Mesenchymal stem cell (in vitro differentiated cells and primary cell): ENCODE measurements at regions not wholly inside any gene's neighbourhood (a gene's known extent, or its start where the extent isn't known, plus 50 kb on each side); places are given as distances from the start of the nearest gene placed in this dataset.

ENCODE experiments used
- DNase-seq: peaks from one replicate; pipeline ENCODE4 v3.0.0-alpha.2; 2013
- H2AFZ ChIP-seq: one replicate; pipeline ENCODE4 v1.6.1; 2013; ENCODE audit warnings: low read depth, mild to moderate bottlenecking, control low read depth, inconsistent platforms, low read length, moderate library complexity
- H2AK5ac ChIP-seq: 2 replicates; pipeline ENCODE4 v1.6.1; 2013; ENCODE audit warnings: low read length, moderate library complexity, mild to moderate bottlenecking, inconsistent platforms; ENCODE audit not compliant: severe bottlenecking
- H2BK120ac ChIP-seq: one replicate; pipeline ENCODE4 v1.6.1; 2013; ENCODE audit warnings: low read depth, mild to moderate bottlenecking, inconsistent platforms, low read length, moderate library complexity
- H2BK12ac ChIP-seq, 2 experiments: one replicate each; pipeline ENCODE4 v1.6.1; 2013; ENCODE audit warnings: inconsistent platforms in 2 of 2, low read length in 2 of 2, mild to moderate bottlenecking in 2 of 2, moderate library complexity in 2 of 2, control low read depth in 1 of 2
- H2BK15ac ChIP-seq: one replicate; pipeline ENCODE4 v1.6.1; 2013; ENCODE audit warnings: mild to moderate bottlenecking, low read depth, inconsistent platforms; ENCODE audit not compliant: poor library complexity, severe bottlenecking
- H2BK5ac ChIP-seq: 2 replicates; pipeline ENCODE4 v1.6.1; 2013; ENCODE audit warnings: low read depth, mild to moderate bottlenecking, low read length, control low read depth, inconsistent platforms; ENCODE audit not compliant: poor library complexity, severe bottlenecking
- H3K14ac ChIP-seq, 2 experiments: one replicate each; pipeline ENCODE4 v1.6.1; 2013; ENCODE audit warnings: inconsistent platforms in 2 of 2, low read length in 2 of 2, control low read depth in 1 of 2, mild to moderate bottlenecking in 1 of 2, moderate library complexity in 1 of 2
- H3K18ac ChIP-seq, 2 experiments: one replicate each; pipeline ENCODE4 v1.6.1; 2013; ENCODE audit warnings: inconsistent platforms in 2 of 2, low read length in 2 of 2, control low read depth in 1 of 2, low read depth in 1 of 2, mild to moderate bottlenecking in 1 of 2
- H3K23ac ChIP-seq, 2 experiments: one replicate each; pipeline ENCODE4 v1.6.1; 2013; ENCODE audit warnings: inconsistent platforms in 2 of 2, low read length in 2 of 2, mild to moderate bottlenecking in 2 of 2, moderate library complexity in 2 of 2, control low read depth in 1 of 2
- H3K27ac ChIP-seq: 2 replicates; pipeline ENCODE4 v1.5.1; 2013; ENCODE audit warnings: mild to moderate bottlenecking, moderate library complexity, low read length, control low read depth, inconsistent platforms; ENCODE audit not compliant: poor library complexity, severe bottlenecking
- H3K27me3 ChIP-seq, 2 experiments: 2 replicates each; pipeline versions ENCODE4 v1.6.1 to v1.7.0; 2013; ENCODE audit warnings: low read length in 2 of 2, mild to moderate bottlenecking in 2 of 2, moderate library complexity in 2 of 2, control low read depth in 1 of 2, inconsistent platforms in 1 of 2; ENCODE audit not compliant: control insufficient read depth in 1 of 2, insufficient read depth in 1 of 2
- H3K36me3 ChIP-seq, 2 experiments: 2 replicates each; pipeline versions ENCODE4 v1.6.1 to v1.7.0; 2013; ENCODE audit warnings: low read length in 2 of 2, control low read depth in 1 of 2, inconsistent platforms in 1 of 2, low read depth in 1 of 2, mild to moderate bottlenecking in 1 of 2; ENCODE audit not compliant: insufficient read depth in 2 of 2, control insufficient read depth in 1 of 2
- H3K4ac ChIP-seq, 2 experiments: one replicate each; pipeline ENCODE4 v1.6.1; 2013; ENCODE audit warnings: inconsistent platforms in 2 of 2, low read length in 2 of 2, mild to moderate bottlenecking in 2 of 2, moderate library complexity in 2 of 2, control low read depth in 1 of 2, low read depth in 1 of 2
- H3K4me1 ChIP-seq: 2 replicates; pipeline ENCODE4 v1.6.1; 2013; ENCODE audit warnings: low read depth, low read length, control low read depth; ENCODE audit not compliant: control insufficient read depth, insufficient read depth
- H3K4me2 ChIP-seq: 2 replicates; pipeline ENCODE4 v1.6.1; 2013; ENCODE audit warnings: low read length, mild to moderate bottlenecking, inconsistent platforms; ENCODE audit not compliant: poor library complexity, severe bottlenecking
- H3K4me3 ChIP-seq, 2 experiments: 2 replicates each; pipeline versions ENCODE4 v1.5.1 to v1.7.0; 2013; ENCODE audit warnings: low read length in 2 of 2, mild to moderate bottlenecking in 2 of 2, control low read depth in 1 of 2, low read depth in 1 of 2; ENCODE audit not compliant: insufficient read depth in 1 of 2
- H3K79me1 ChIP-seq: replicated peaks from 2 replicates; pipeline ENCODE4 v1.6.1; 2013; ENCODE audit warnings: mild to moderate bottlenecking, control low read depth, low read length, inconsistent platforms; ENCODE audit not compliant: poor library complexity, severe bottlenecking
- H3K9ac ChIP-seq: 2 replicates; pipeline ENCODE4 v1.7.0; 2013; ENCODE audit warnings: mild to moderate bottlenecking, low read length, moderate library complexity
- H3K9me3 ChIP-seq: 2 replicates; pipeline ENCODE4 v1.7.0; 2013; ENCODE audit warnings: mild to moderate bottlenecking, low read length; ENCODE audit not compliant: control insufficient read depth
- H4K8ac ChIP-seq: one replicate; pipeline ENCODE4 v1.6.1; 2013; ENCODE audit warnings: inconsistent platforms, mild to moderate bottlenecking, low read length, moderate library complexity
- H4K91ac ChIP-seq: one replicate; pipeline ENCODE4 v1.6.1; 2013; ENCODE audit warnings: mild to moderate bottlenecking, low read length, inconsistent platforms
- WGBS: methylation state at CpG from one replicate; pipeline ENCODE4 v1.1.7; 2013; ENCODE audit warnings: mixed read lengths; 5-methylcytosine and 5-hydroxymethylcytosine counted together

DNA sequence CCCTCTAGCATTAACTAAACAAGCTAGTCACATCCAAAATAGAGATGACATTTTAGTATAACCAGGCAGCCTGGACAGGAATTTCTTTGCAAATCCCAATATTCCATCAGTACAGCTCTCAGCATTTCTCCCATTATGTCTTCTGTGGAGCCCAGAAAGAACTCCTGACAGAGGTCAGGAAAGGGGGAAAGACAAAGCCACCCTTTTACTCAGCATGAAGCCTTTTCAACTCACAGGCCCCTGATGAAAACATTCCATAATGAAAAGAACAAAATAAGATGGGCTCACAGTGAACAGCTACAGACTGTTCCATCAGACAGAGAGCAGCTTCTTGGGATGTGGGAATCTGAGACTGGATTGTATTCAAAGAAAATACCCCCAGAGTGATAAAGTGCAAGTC, 80.6 kb downstream of the TEX35 start:
- peak overlapping the region; percentile 55 for H3K9ac ChIP-seq
- H2BK15ac ChIP-seq, result no peak overlapping the region
- H2BK120ac ChIP-seq, result no peak overlapping the region
- H3K9me3 ChIP-seq, result peaks cover 15% of the 10 kb centered on the region
- H2AFZ ChIP-seq, result no peak overlapping the region
- H4K91ac ChIP-seq, result no peak overlapping the region
- H2AK5ac ChIP-seq, result no peak overlapping the region
- H3K27ac ChIP-seq, result no peak overlapping the region
- H3K4me2 ChIP-seq, result no peak overlapping the region
- no peak overlapping the region for H2BK5ac ChIP-seq
- no peak overlapping the region for H3K14ac ChIP-seq
- H4K8ac ChIP-seq, result no peak overlapping the region
- H3K27me3 ChIP-seq, result no peaks in the 10 kb centered on the region
- no peaks in the 10 kb centered on the region for H3K4me1 ChIP-seq
- H3K79me1 ChIP-seq, result no peaks in the 10 kb centered on the region
- H3K36me3 ChIP-seq, result no peaks in the 10 kb centered on the region
- no peak overlapping the region for H3K18ac ChIP-seq
- H3K4me3 ChIP-seq, result peak overlapping the region in 1 of 2 experiments; percentile 29
- no peak overlapping the region for H3K4ac ChIP-seq
- DNase-seq, result no peak
- H3K23ac ChIP-seq, result no peak overlapping the region
- H2BK12ac ChIP-seq, result no peak overlapping the region

DNA sequence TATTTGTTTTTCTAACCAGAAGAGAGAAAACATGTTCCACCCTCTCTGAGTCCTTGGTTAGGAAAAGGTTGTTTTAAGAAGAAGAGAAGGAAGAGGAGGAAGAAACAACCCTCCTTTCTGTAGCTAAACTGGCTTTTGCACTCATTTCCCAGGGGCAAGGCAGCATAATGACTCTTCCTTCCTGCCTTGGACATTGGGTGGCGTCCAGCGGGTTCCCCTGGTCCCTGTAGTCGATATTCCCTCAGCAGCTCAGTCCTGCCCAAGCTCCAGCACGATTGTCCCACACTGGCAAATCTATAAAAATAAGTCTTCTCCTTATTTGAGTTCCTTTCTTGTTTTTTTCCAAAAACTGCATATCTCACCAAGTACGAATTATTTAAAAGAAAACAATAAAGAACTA, 81.2 kb downstream of the TEX35 start:
- Histone ChIP-seq H2BK15ac (no peak overlapping the region), H3K23ac (no peak overlapping the region), H2AFZ (no peak overlapping the region), H3K18ac (no peak overlapping the region), H2BK12ac (no peak overlapping the region), H2AK5ac (no peak overlapping the region), H4K8ac (no peak overlapping the region), H2BK5ac (no peak overlapping the region), H3K27me3 (no peaks in the 10 kb centered on the region), H3K9me3 (peaks cover 15% of the 10 kb centered on the region), H3K9ac (peak overlapping the region; percentile 55), H4K91ac (no peak overlapping the region), H3K4ac (no peak overlapping the region), H2BK120ac (no peak overlapping the region), H3K4me2 (no peak overlapping the region), H3K79me1 (no peaks in the 10 kb centered on the region), H3K36me3 (no peaks in the 10 kb centered on the region), H3K27ac (no peak overlapping the region), H3K4me3 (peak overlapping the region in 1 of 2 experiments; percentile 29), H3K4me1 (no peaks in the 10 kb centered on the region), H3K14ac (no peak overlapping the region)
- no peak for DNase-seq
- 97% methylated on average over 4 of the region's 5 CpGs for WGBS

DNA sequence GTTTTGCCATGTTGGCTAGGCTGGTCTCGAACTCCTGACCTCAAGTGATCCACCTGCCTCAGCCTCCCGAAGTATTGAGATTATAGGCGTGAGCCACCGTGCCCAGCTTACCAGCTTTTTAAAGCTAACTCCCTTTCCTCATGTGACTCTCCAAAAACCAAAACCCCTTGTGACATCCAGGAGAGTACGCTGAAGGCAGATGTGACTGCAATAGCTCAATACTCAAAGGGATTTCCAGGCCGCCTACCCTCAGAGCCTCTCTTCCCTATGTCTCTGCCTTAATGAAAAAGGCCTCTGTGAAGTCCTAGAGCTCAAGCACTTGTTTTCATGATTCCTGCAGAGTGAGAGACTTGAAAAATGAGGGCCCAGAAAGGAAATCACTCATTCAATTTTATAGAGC, 82.6 kb downstream of the TEX35 start:
- Histone ChIP-seq H4K8ac (no peak overlapping the region), H2BK12ac (no peak overlapping the region), H3K27me3 (no peaks in the 10 kb centered on the region), H3K18ac (no peak overlapping the region), H3K9ac (no peak overlapping the region), H2BK5ac (no peak overlapping the region), H3K27ac (no peak overlapping the region), H2BK120ac (no peak overlapping the region), H3K23ac (no peak overlapping the region), H2AFZ (no peak overlapping the region), H3K4me2 (no peak overlapping the region), H3K4me1 (no peaks in the 10 kb centered on the region), H3K4me3 (no peak overlapping the region), H3K9me3 (peaks cover 12% of the 10 kb centered on the region), H3K14ac (no peak overlapping the region), H3K4ac (no peak overlapping the region), H4K91ac (no peak overlapping the region), H3K79me1 (no peaks in the 10 kb centered on the region), H2AK5ac (no peak overlapping the region), H2BK15ac (no peak overlapping the region), H3K36me3 (no peaks in the 10 kb centered on the region)
- no peak for DNase-seq
- 99% methylated on average over 5 of the region's 6 CpGs for WGBS

DNA sequence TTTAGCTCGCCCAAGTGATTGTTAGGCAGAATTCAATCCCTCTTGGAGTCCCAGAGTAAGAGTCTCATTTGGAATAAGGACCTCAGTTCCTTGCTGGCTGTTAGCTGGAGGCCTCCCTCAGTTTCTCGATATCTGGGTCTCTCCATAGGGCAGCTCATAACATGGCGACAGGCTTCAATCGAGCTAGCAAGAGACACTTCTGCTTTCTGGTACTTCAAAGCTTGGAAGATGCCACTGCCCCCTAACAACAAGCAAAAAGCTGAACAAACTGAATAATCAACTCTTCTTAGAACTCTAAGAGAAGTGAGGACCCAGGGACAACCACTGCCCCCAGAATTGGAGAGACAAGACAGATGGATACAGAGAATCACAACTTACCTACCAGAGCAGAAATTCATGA, 86.2 kb downstream of the TEX35 start:
- Histone ChIP-seq H3K9ac (no peak overlapping the region), H3K14ac (no peak overlapping the region), H2BK15ac (no peak overlapping the region), H4K8ac (no peak overlapping the region), H3K79me1 (no peaks in the 10 kb centered on the region), H2BK12ac (no peak overlapping the region), H3K27me3 (no peaks in the 10 kb centered on the region), H4K91ac (no peak overlapping the region), H2BK120ac (no peak overlapping the region), H3K18ac (no peak overlapping the region), H3K4me2 (no peak overlapping the region), H3K4me3 (no peak overlapping the region), H3K9me3 (no peaks in the 10 kb centered on the region), H3K36me3 (no peaks in the 10 kb centered on the region), H3K27ac (no peak overlapping the region), H3K23ac (no peak overlapping the region), H2AFZ (no peak overlapping the region), H2AK5ac (no peak overlapping the region), H2BK5ac (no peak overlapping the region), H3K4ac (no peak overlapping the region), H3K4me1 (no peaks in the 10 kb centered on the region)
- DNase-seq, result no peak
- WGBS, result 93% methylated on average over 4 of the region's 4 CpGs
